ENCODE measurements at regions not wholly inside any gene's neighbourhood (a gene's known extent, or its start where the extent isn't known, plus 50 kb on each side); places are given as distances from the start of the nearest gene placed in this dataset.

DNA sequence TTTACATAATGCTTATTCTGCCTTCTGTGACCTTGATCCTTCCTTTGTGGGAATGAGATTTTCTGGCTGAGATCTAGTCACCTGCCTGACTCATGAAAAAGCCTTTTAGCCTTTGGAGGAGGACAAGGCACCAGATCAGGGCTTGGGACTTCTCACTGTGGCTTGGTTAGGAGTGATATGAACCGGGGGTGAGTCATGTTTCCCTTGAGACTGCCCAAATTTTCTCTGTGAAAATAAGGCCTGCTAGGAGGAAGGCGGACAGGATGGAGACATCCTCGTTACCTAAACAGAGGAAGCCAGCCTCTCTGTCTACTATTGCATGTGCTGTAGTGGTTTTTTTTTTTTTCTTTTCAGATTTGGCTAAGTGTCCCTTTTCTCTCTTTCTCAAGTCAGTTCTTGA, 57.8 kb downstream of the EVX1 start:
- TF ChIP-seq, protein P1, sequence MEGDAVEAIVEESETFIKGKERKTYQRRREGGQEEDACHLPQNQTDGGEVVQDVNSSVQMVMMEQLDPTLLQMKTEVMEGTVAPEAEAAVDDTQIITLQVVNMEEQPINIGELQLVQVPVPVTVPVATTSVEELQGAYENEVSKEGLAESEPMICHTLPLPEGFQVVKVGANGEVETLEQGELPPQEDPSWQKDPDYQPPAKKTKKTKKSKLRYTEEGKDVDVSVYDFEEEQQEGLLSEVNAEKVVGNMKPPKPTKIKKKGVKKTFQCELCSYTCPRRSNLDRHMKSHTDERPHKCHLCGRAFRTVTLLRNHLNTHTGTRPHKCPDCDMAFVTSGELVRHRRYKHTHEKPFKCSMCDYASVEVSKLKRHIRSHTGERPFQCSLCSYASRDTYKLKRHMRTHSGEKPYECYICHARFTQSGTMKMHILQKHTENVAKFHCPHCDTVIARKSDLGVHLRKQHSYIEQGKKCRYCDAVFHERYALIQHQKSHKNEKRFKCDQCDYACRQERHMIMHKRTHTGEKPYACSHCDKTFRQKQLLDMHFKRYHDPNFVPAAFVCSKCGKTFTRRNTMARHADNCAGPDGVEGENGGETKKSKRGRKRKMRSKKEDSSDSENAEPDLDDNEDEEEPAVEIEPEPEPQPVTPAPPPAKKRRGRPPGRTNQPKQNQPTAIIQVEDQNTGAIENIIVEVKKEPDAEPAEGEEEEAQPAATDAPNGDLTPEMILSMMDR (conservative IDR thresholded peaks at IDR 0.05; ENCODE audit: low read length) = no peak
- no peak for TF ChIP-seq EZH2phosphoT487 (IDR thresholded peaks at IDR 0.05; ENCODE audit: borderline replicate concordance, low read depth, low read length)
